Right lobe of liver (tissue), 6 donors: ENCODE measurements at regions not wholly inside any gene's neighbourhood (a gene's known extent, or its start where the extent isn't known, plus 50 kb on each side); places are given as distances from the start of the nearest gene placed in this dataset.

Experiments used
- ATAC-seq, 4 donors: fragments of 200-7000 bp; cut with Tn5 transposase; one replicate each; pipeline ENCODE4 v1.9.1; 2020; ENCODE audit warnings: mild to moderate bottlenecking in 4 of 4, moderate library complexity in 4 of 4
- DNase-seq, 3 donors: peaks; one replicate each; pipeline ENCODE4 v3.0.0-alpha.2; 2020
- H3K27ac ChIP-seq, 3 donors: fragments of 200-600 bp; one replicate each; pipeline ENCODE4 v1.8.0; 2022
- H3K27me3 ChIP-seq, 2 donors: fragments of 200-600 bp; one replicate each; pipeline ENCODE4 v1.8.0; 2022
- H3K36me3 ChIP-seq, 4 donors: fragments of 200-600 bp; sonication (generic) in 1 of 4; one replicate each; pipeline versions ENCODE4 v1.5.1 to v1.8.0; 2017 to 2022; ENCODE audit warnings: control low read depth in 1 of 4
- H3K4me1 ChIP-seq, 4 donors: fragments of 200-600 bp; sonication (generic) in 1 of 4; one replicate each; pipeline versions ENCODE4 v1.5.1 to v1.8.0; 2017 to 2022; ENCODE audit warnings: control low read depth in 1 of 4
- H3K4me3 ChIP-seq, 3 donors: fragments of 200-600 bp; one replicate each; pipeline ENCODE4 v1.8.0; 2022
- H3K9me3 ChIP-seq, 4 donors: fragments of 200-600 bp; sonication (generic) in 1 of 4; one replicate each; pipeline versions ENCODE4 v1.5.1 to v1.8.0; 2017 to 2022; ENCODE audit warnings: control low read depth in 1 of 4
- CTCF ChIP-seq, 4 donors: fragments of 200-600 bp in 3 of 4; fragments of 450-650 bp in 1 of 4; IDR thresholded peaks; one replicate each; pipeline versions ENCODE4 v1.5.1 to v1.8.0; 2016 to 2022; ENCODE audit warnings: antibody characterized with exemption in 4 of 4, mild to moderate bottlenecking in 2 of 4
- POLR2A ChIP-seq: fragments of 450-650 bp; IDR thresholded peaks from one replicate; pipeline ENCODE4 v1.6.1; 2017; ENCODE audit warnings: antibody characterized with exemption, mild to moderate bottlenecking
- WGBS: methylation state at CpG from one replicate; pipeline ENCODE4 v1.1.6; 2018; ENCODE audit warnings: low coverage, low lambda C conversion rate; ENCODE audit not compliant: insufficient coverage; ENCODE audit errors: missing lambda C conversion rate; 5-methylcytosine and 5-hydroxymethylcytosine counted together
- intact Hi-C, 2 donors: fragments of 100-400 bp; cut with DNase I; formaldehyde crosslinking; loops; one replicate each; pipeline versions ENCODE4 v1.11.2 to v1.14.1; 2022
- donor health status: DM: no; HTN: yes; CAD: no.
- donor health status: DM: no; HTN: no; CAD: no.
- donor health status: DM: no; HTN: no; CAD: no.
- donor health status: DM: no; HTN: yes; CAD: no.
- donor health status: DM: no; HTN: yes; CAD: no.

GRCh38 chr4:30245140-30245539 is 475.0 kb upstream of the PCDH7 start:
- no peak overlapping the region for H3K4me3 ChIP-seq
- H3K36me3 ChIP-seq, result no peaks in the 10 kb centered on the region
- intact Hi-C loops, result no loop called here
- no peak overlapping the region for H3K27ac ChIP-seq
- no peak for DNase-seq
- H3K27me3 ChIP-seq, result no peaks in the 10 kb centered on the region
- ATAC-seq, result no peak
- H3K9me3 ChIP-seq, result no peaks in the 10 kb centered on the region
- no peak for TF ChIP-seq CTCF (IDR thresholded peaks at IDR 0.05)
- no peak for TF ChIP-seq POLR2A
- no peaks in the 10 kb centered on the region for H3K4me1 ChIP-seq

DNA sequence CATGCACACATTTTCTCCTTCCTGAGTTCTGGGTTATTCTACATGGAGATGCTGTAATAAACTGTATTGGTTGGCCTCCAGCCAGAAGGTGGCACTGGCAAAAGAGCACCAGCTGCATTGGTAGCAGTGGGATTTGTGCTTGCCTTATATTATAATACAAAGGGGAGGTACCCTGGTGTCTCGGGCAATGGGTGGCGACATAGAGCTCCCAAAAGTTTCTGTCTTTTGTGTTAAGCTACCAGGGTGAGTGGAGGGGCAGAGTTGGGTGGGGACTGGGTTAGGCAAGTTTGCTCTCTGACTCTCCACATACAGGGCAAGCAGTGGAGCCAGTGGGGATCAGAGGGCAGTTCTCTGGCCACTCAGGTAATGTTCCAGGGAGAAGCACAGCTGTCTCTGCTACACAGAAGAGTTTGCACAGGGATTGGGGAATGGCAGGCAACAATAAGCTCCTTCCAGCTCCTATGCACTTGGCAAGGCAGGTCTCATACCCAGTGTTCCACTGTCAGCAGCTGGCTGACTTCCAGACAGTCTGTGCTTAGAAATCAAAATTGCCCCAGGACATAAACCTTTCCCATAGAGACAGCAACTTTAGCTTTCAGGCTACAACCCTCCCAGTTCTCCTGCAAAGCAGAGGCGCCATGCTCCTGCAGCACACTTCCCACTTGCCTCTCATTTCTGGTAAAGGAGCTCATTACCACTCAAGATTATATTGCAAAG is 463.9 kb upstream of the PCDH7 start:
- Histone ChIP-seq H3K36me3 (no peaks in the 10 kb centered on the region), H3K4me1 (no peaks in the 10 kb centered on the region), H3K27me3 (no peaks in the 10 kb centered on the region), H3K4me3 (no peak overlapping the region), H3K9me3 (no peaks in the 10 kb centered on the region), H3K27ac (no peak overlapping the region)
- no peak for TF ChIP-seq POLR2A
- no peak for TF ChIP-seq CTCF (IDR thresholded peaks at IDR 0.05)
- ATAC-seq (no peak), DNase-seq (no peak)
- WGBS, result 52% methylated on average over 3 of the region's 3 CpGs
- intact Hi-C loops, result no loop called here

GRCh38 chr4:30258949-30259348 is 461.2 kb upstream of the PCDH7 start:
- DNase-seq (no peak), ATAC-seq (no peak)
- WGBS, result 24% methylated on average over 3 of the region's 3 CpGs
- no peak overlapping the region for H3K4me3 ChIP-seq
- no peaks in the 10 kb centered on the region for H3K36me3 ChIP-seq
- no peaks in the 10 kb centered on the region for H3K4me1 ChIP-seq
- H3K27ac ChIP-seq, result no peak overlapping the region
- no peaks in the 10 kb centered on the region for H3K27me3 ChIP-seq
- intact Hi-C loops, result no loop called here
- TF ChIP-seq POLR2A (no peak), CTCF (IDR thresholded peaks at IDR 0.05) (no peak)
- no peaks in the 10 kb centered on the region for H3K9me3 ChIP-seq

DNA sequence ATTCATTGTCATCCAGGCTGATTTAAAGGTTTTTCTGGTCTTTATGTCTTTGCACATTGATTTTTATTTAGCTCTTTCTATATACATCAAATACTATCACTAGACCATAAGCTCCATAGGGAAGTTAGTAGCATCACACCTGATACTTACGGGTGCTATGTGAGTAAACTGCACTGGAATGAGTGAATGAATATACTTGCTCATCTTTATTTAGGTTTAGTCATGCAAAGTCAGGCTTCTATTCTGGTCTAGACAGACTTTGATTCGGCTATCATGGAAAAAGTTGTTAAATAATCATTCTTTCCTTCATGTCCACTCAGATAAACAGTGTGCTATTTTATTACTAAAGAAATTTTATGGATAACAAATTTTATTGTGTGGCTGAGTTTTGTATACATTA is 457.8 kb upstream of the PCDH7 start:
- H3K9me3 ChIP-seq, result no peaks in the 10 kb centered on the region
- intact Hi-C loops, result no loop called here
- no peak overlapping the region for H3K4me3 ChIP-seq
- H3K27ac ChIP-seq, result no peak overlapping the region
- no peaks in the 10 kb centered on the region for H3K27me3 ChIP-seq
- DNase-seq, result no peak
- ATAC-seq, result no peak
- TF ChIP-seq POLR2A (no peak), CTCF (IDR thresholded peaks at IDR 0.05) (no peak)
- no peaks in the 10 kb centered on the region for H3K4me1 ChIP-seq
- no peaks in the 10 kb centered on the region for H3K36me3 ChIP-seq
- 25% methylated on average over 2 of the region's 2 CpGs for WGBS

DNA sequence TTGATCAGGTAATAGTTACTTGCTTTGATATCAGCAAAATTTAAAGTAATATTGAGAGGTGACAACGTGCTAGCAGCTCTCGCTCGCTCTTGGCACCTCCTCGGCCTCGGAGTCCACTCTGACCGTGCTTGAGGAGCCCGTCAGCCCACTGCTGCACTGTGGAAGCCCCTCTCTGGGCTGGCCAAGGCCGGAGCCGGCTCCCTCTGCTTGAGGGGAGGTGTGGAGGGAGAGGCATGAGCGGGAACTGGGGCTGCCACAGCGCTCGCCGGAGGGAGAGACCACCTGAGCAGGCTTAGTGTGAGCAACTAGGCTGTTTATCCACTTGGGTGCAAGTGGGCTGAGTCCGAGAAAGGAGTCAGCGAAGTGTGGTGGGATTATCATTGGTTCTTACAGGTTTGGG is 455.7 kb upstream of the PCDH7 start:
- intact Hi-C loops, result no loop called here
- Histone ChIP-seq H3K36me3 (no peaks in the 10 kb centered on the region), H3K4me1 (no peaks in the 10 kb centered on the region), H3K27ac (no peak overlapping the region), H3K9me3 (no peaks in the 10 kb centered on the region), H3K4me3 (no peak overlapping the region), H3K27me3 (no peaks in the 10 kb centered on the region)
- WGBS, result 68% methylated on average over 11 of the region's 15 CpGs
- DNase-seq, result no peak
- no peak for ATAC-seq
- TF ChIP-seq POLR2A (no peak), CTCF (IDR thresholded peaks at IDR 0.05) (no peak)
